ENCODE measurements at regions not wholly inside any gene's neighbourhood (a gene's known extent, or its start where the extent isn't known, plus 50 kb on each side); places are given as distances from the start of the nearest gene placed in this dataset.
"Not testable (repeated sequence)": the region's sequence is repeated elsewhere in the genome, so short reads cannot be mapped to it uniquely, and the experiment has no call there.

DNA sequence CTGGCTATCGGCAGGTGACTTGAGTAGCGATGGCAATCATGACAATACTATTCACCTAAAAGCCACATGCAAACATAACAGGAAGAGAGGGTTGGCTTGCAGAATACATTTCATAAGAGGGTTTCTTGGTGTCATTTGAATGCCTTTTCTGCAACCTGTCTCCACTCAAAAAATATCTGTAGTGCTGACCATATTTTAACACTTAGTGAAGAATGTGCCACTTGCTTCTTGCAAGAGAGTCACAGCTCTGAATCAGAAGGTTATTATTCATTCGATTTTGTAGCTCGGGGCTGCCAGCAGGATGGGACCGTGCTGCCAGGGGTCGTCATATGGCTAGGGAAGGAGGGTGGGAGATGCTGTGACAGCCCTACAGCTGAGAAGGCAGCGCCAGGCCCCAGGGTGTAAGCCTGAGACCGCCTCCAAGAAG, 152.0 kb upstream of the PITRM1 start:
- TF ChIP-seq, protein P1, sequence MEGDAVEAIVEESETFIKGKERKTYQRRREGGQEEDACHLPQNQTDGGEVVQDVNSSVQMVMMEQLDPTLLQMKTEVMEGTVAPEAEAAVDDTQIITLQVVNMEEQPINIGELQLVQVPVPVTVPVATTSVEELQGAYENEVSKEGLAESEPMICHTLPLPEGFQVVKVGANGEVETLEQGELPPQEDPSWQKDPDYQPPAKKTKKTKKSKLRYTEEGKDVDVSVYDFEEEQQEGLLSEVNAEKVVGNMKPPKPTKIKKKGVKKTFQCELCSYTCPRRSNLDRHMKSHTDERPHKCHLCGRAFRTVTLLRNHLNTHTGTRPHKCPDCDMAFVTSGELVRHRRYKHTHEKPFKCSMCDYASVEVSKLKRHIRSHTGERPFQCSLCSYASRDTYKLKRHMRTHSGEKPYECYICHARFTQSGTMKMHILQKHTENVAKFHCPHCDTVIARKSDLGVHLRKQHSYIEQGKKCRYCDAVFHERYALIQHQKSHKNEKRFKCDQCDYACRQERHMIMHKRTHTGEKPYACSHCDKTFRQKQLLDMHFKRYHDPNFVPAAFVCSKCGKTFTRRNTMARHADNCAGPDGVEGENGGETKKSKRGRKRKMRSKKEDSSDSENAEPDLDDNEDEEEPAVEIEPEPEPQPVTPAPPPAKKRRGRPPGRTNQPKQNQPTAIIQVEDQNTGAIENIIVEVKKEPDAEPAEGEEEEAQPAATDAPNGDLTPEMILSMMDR (IDR thresholded peaks at IDR 0.05; ENCODE audit: low read depth, low read length), result no peak
- no peak for DNase-seq (ENCODE audit: extremely low read depth, low read depth)

DNA sequence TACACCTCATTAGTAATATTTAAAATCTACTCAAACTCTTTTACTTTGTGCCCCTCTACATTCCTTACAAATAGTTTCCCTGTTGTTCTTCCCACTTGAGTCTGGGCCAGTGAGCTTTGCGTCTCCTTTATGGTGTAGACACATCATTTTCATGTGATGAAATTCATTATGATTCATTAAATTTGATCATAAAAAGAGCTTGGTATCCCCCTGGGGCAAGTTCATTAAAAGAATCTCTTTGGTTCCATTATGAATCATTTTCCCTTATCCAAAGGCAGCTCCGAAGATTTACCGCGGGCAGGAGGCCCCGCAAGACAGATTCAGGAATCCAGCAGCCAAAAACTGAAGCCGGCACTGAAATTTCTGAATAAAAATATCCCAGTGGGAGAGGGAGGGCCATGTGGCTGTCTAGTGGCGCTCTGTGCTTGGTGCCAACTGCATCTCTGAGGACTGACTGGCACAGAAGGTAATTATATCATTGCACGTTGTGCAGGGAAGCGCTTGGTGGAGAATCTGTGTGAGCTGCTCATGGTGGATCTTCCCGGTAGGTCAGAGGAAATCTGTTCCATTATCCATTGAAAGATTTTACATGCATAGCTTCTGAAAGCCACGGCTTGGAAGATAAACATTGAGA, 151.4 kb upstream of the PITRM1 start:
- no peak for DNase-seq (ENCODE audit: extremely low read depth, low read depth)
- TF ChIP-seq, protein P1 (IDR thresholded peaks at IDR 0.05; ENCODE audit: low read depth, low read length), result no peak

DNA sequence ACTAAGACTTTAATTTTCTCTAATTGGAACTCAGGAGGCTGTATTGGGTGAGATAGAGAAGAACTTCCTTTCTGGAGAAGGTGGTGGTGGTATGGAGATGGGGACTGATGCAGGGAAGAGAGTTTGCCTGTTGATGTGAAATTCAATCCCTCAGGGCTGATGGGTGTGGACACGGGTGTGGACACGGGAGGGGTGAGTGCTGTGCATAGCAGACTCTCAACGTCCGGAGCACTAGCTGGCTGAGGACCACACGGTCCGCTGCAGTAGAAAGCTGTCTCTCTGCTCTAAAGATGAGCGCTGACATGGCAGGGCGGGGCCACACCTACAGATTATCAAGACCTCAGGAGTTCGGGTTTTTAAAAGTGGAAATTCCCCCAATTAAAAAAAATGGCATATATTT, 148.5 kb upstream of the PITRM1 start:
- TF ChIP-seq, protein P1 (IDR thresholded peaks at IDR 0.05; ENCODE audit: low read depth, low read length), result no peak
- no peak for DNase-seq (ENCODE audit: extremely low read depth, low read depth)

DNA sequence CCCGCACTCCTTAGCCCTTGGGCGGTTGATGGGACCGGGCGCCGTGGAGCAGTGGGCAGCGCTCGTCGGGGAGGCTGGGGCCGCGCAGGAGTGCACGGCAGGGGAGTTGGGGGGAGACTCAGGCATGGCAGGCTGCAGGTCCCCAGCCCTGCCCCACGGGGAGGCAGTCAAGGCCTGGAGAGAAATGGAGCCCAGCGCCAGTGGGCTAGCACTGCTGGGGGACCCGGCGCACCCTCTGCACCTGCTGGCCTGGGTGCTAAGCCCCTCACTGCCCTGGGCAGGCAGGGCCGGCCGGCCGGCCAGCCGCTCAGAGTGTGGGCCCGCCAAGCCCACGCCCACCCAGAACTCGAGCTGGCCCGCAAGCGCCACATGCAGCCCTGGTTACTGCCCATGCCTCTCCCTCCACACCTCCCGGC, 147.2 kb upstream of the PITRM1 start:
- TF ChIP-seq, protein P1 (IDR thresholded peaks at IDR 0.05; ENCODE audit: low read depth, low read length), result no peak
- DNase-seq (ENCODE audit: extremely low read depth, low read depth), result no peak

DNA sequence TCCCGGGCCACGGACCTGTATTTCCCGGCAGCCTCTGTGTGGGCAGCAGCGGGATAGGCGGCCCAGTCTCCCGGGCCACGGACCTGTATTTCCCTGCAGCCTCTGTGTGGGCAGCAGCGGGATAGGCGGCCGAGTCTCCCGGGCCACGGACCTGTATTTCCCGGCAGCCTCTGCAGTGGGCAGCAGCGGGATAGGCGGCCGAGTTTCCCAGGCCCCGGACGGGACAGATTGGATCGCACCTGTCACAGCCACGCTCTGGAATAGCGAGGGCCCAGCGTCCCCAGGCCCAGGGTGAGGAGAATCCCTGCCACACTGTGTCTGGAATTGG, 145.9 kb upstream of the PITRM1 start:
- not testable (repeated sequence) for DNase-seq (ENCODE audit: extremely low read depth, low read depth)

DNA sequence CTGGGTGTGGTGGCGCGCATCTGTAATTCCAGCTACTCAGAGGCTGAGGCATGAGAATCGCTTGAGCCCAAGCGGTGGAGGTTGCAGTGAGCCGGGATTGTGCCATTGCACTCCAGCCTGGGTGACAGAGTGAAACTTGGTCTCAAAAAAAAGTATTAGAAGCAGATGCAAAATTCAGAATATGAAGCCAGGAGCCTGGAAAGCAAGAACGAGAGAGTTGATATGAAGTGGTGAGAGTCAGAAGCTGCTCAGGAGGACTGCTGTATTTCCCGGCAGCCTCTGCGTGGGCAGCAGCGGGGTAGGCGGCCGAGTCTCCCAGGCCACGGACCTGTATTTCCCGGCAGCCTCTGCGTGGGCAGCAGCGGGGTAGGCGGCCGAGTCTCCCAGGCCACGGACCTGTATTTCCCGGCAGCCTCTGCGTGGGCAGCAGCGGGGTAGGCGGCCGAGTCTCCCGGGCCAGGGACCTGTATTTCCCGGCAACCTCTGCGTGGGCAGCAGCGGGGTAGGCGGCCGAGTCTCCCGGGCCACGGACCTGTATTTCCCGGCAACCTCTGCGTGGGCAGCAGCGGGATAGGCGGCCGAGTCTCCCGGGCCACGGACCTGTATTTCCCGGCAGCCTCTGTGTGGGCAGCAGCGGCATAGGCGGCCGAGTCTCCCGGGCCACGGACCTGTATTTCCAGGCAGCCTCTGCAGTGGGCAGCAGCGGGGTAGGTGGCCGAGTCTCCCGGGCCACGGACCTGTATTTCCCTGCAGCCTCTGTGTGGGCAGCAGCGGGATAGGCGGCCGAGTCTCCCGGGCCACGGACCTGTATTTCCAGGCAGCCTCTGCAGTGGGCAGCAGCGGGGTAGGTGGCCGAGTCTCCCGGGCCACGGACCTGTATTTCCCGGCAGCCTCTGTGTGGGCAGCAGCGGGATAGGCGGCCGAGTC, 145.2 kb upstream of the PITRM1 start:
- DNase-seq (ENCODE audit: extremely low read depth, low read depth), result not testable (repeated sequence)

DNA sequence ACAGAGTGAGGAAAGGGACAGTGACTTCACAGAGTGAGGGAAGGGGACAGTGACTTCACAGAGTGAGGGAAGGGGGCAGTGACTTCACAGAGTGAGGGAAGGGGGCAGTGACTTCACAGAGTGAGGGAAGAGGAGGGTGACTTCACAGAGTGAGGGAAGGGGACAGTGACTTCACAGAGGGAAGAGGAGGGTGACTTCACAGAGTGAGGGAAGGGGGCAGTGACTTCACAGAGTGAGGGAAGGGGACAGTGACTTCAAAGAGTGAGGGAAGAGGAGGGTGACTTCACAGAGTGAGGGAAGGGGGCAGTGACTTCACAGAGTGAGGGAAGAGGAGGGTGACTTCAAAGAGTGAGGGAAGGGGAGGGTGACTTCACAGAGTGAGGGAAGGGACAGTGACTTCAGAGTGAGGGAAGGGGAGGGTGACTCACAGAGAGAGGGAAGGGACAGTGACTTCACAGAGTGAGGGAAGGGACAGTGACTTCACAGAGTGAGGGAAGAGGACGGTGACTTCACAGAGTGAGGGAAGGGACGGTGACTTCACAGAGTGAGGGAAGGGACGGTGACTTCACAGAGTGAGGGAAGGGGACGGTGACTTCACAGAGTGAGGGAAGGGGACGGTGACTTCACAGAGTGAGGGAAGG, 142.0 kb upstream of the PITRM1 start:
- DNase-seq (ENCODE audit: extremely low read depth, low read depth), result not testable (repeated sequence)

DNA sequence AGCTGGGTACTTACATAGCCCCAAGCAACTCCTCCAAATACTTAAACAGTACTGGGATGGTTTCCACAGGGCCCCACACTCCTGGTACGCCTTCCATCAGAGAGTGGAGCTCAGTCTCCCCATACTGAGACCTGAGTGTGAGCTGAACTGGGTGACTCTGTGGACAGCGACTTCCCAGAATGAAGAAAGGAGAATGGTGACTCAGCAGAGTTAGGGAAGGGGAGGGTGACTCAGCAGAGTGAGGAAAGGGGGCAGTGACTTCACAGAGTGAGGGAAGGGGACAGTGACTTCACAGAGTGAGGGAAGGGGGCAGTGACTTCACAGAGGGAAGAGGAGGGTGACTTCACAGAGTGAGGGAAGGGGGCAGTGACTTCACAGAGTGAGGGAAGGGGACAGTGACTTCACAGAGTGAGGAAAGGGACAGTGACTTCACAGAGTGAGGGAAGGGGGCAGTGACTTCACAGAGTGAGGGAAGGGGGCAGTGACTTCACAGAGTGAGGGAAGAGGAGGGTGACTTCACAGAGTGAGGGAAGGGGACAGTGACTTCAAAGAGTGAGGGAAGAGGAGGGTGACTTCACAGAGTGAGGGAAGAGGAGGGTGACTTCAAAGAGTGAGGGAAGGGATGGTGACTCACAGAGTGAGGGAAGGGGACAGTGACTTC, 141.3 kb upstream of the PITRM1 start:
- DNase-seq (ENCODE audit: extremely low read depth, low read depth), result peak; percentile 25

DNA sequence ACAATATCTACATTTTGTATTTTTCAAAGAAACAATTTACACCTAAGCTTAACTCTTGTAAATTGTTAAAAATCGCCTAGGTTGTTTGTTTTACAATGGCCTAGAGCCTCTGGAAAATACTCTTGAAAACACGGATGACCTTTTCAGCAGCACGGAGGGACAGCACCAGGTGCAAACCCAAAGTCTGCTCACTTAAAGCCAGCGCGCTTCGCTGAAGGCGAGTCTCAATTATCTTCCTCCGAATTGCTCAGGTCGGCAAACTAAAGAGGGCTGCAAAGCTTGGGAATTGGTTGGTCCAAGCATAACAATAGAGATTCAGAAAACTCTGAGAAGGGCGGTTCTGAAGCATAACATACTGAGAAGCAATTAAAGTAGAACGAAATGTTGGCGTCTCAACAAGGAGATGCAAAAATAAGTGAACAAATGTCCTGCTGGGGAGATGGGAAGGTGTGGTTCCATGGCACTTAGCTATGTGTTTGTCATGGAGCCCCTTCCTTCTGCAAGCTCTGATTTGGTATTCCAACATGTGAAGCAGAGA, 139.9 kb upstream of the PITRM1 start:
- TF ChIP-seq, protein P1 (IDR thresholded peaks at IDR 0.05; ENCODE audit: low read depth, low read length), result no peak
- DNase-seq (ENCODE audit: extremely low read depth, low read depth), result no peak
